Left lung (tissue), 4 donors: ENCODE measurements at regions not wholly inside any gene's neighbourhood (a gene's known extent, or its start where the extent isn't known, plus 50 kb on each side); places are given as distances from the start of the nearest gene placed in this dataset.

Experiments used
- ATAC-seq: fragments of 200-7000 bp; cut with Tn5 transposase; one replicate; pipeline ENCODE4 v1.9.1; 2020; ENCODE audit warnings: moderate library complexity
- DNase-seq, 4 donors: peaks; one replicate each; pipeline ENCODE4 v3.0.0-alpha.2; 2013 to 2020
- H3K27ac ChIP-seq, 2 donors: fragments of 200-600 bp; sonication (generic) in 1 of 2; one replicate each; pipeline versions ENCODE4 v1.5.0 to v1.8.0; 2020 to 2021
- H3K27me3 ChIP-seq, 2 donors: fragments of 200-600 bp; sonication (generic) in 1 of 2; one replicate each; pipeline versions ENCODE4 v1.5.0 to v1.8.0; 2020 to 2021
- H3K36me3 ChIP-seq, 2 donors: fragments of 200-600 bp; sonication (generic) in 1 of 2; one replicate each; pipeline versions ENCODE4 v1.5.0 to v1.8.0; 2020 to 2021
- H3K4me1 ChIP-seq, 2 donors: fragments of 200-600 bp; one replicate each; pipeline ENCODE4 v1.8.0; 2021
- H3K4me3 ChIP-seq, 2 donors: fragments of 200-600 bp; sonication (generic) in 1 of 2; one replicate each; pipeline versions ENCODE4 v1.5.0 to v1.8.0; 2020 to 2021; ENCODE audit warnings: mild to moderate bottlenecking in 1 of 2
- H3K9me3 ChIP-seq, 2 donors: fragments of 200-600 bp; sonication (generic) in 1 of 2; one replicate each; pipeline versions ENCODE4 v1.5.0 to v1.8.0; 2020 to 2021
- CTCF ChIP-seq, 2 donors: fragments of 200-600 bp; sonication (generic) in 1 of 2; IDR thresholded peaks; one replicate each; pipeline versions ENCODE4 v1.5.0 to v1.8.0; 2021; ENCODE audit warnings: antibody characterized with exemption in 2 of 2
- intact Hi-C, 2 donors: fragments of 100-400 bp; cut with DNase I; formaldehyde crosslinking; loops; one replicate each; pipeline versions ENCODE4 v1.11.2 to v1.14.2; 2022
- donor health status: DM: no; HTN: yes; CAD: no.
- donor health status: DM: no; HTN: no; CAD: no.

GRCh38 chr13:86864376-86864775 is 806.8 kb upstream of the SLITRK5 start:
- H3K9me3 ChIP-seq, result no peaks in the 10 kb centered on the region

GRCh38 chr13:86870444-86870843 is 800.7 kb upstream of the SLITRK5 start:
- Histone ChIP-seq H3K9me3 (no peaks in the 10 kb centered on the region), H3K27ac (no peak overlapping the region), H3K36me3 (no peaks in the 10 kb centered on the region), H3K27me3 (no peaks in the 10 kb centered on the region), H3K4me3 (no peak overlapping the region), H3K4me1 (no peaks in the 10 kb centered on the region)
- DNase-seq, result peak in 2 of 4 donors; percentile 19 to 22
- intact Hi-C loops, result no loop called here
- TF ChIP-seq CTCF (IDR thresholded peaks at IDR 0.05), result peak; percentile 33 to 51
- peak; percentile 25 for ATAC-seq

More at GRCh38 chr13:86864376-86864775, 806.8 kb upstream of the SLITRK5 start:
- DNase-seq (no peak), ATAC-seq (no peak)
- intact Hi-C loops, result no loop called here
- no peak for TF ChIP-seq CTCF (IDR thresholded peaks at IDR 0.05)
- H3K4me3 ChIP-seq, result no peak overlapping the region
- H3K27ac ChIP-seq, result no peak overlapping the region
- H3K27me3 ChIP-seq, result no peaks in the 10 kb centered on the region
- H3K36me3 ChIP-seq, result no peaks in the 10 kb centered on the region
- no peaks in the 10 kb centered on the region for H3K4me1 ChIP-seq

- no peak for TF ChIP-seq CTCF (IDR thresholded peaks at IDR 0.05)
- ATAC-seq (no peak), DNase-seq (no peak)
- Histone ChIP-seq H3K4me3 (no peak overlapping the region), H3K27me3 (no peaks in the 10 kb centered on the region), H3K9me3 (no peaks in the 10 kb centered on the region), H3K27ac (no peak overlapping the region), H3K4me1 (no peaks in the 10 kb centered on the region), H3K36me3 (no peaks in the 10 kb centered on the region)
- intact Hi-C loops, result no loop called here
These were observed 793.7 kb upstream of the SLITRK5 start for GRCh38 chr13:86877441-86877840.

GRCh38 chr13:86878781-86879180 is 792.4 kb upstream of the SLITRK5 start:
- intact Hi-C loops, result no loop called here
- no peaks in the 10 kb centered on the region for H3K9me3 ChIP-seq
- DNase-seq, result no peak
- no peak overlapping the region for H3K4me3 ChIP-seq
- no peaks in the 10 kb centered on the region for H3K27me3 ChIP-seq
- no peak for ATAC-seq
- no peaks in the 10 kb centered on the region for H3K4me1 ChIP-seq
- no peaks in the 10 kb centered on the region for H3K36me3 ChIP-seq
- no peak overlapping the region for H3K27ac ChIP-seq
- TF ChIP-seq CTCF (IDR thresholded peaks at IDR 0.05), result no peak

GRCh38 chr13:86881390-86881789 is 789.8 kb upstream of the SLITRK5 start:
- H3K4me1 ChIP-seq, result no peaks in the 10 kb centered on the region
- intact Hi-C loops, result no loop called here
- H3K36me3 ChIP-seq, result no peaks in the 10 kb centered on the region
- ATAC-seq (no peak), DNase-seq (no peak)
- no peak for TF ChIP-seq CTCF (IDR thresholded peaks at IDR 0.05)
- no peak overlapping the region for H3K4me3 ChIP-seq
- no peaks in the 10 kb centered on the region for H3K27me3 ChIP-seq
- H3K27ac ChIP-seq, result no peak overlapping the region
- H3K9me3 ChIP-seq, result no peaks in the 10 kb centered on the region
